GM10266 (cell line): ENCODE measurements at regions not wholly inside any gene's neighbourhood (a gene's known extent, or its start where the extent isn't known, plus 50 kb on each side); places are given as distances from the start of the nearest gene placed in this dataset.

Source experiments
- DNase-seq: peaks from one replicate; pipeline ENCODE4 v3.0.0; 2012; ENCODE audit errors: extremely low spot score
- TF ChIP-seq, protein P1 (sequence below): IDR thresholded peaks from 2 replicates; pipeline ENCODE4 v1.5.1; 2012; ENCODE audit warnings: mild to moderate bottlenecking, low read depth; ENCODE audit not compliant: control insufficient read depth, insufficient read depth; ENCODE audit errors: missing control alignments

GRCh38 chr13:106680796-106681472, 113.0 kb upstream of the ARGLU1 start:
- TF ChIP-seq, protein P1, sequence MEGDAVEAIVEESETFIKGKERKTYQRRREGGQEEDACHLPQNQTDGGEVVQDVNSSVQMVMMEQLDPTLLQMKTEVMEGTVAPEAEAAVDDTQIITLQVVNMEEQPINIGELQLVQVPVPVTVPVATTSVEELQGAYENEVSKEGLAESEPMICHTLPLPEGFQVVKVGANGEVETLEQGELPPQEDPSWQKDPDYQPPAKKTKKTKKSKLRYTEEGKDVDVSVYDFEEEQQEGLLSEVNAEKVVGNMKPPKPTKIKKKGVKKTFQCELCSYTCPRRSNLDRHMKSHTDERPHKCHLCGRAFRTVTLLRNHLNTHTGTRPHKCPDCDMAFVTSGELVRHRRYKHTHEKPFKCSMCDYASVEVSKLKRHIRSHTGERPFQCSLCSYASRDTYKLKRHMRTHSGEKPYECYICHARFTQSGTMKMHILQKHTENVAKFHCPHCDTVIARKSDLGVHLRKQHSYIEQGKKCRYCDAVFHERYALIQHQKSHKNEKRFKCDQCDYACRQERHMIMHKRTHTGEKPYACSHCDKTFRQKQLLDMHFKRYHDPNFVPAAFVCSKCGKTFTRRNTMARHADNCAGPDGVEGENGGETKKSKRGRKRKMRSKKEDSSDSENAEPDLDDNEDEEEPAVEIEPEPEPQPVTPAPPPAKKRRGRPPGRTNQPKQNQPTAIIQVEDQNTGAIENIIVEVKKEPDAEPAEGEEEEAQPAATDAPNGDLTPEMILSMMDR, result no peak
- no peak for DNase-seq

GRCh38 chr13:106678646-106679418, 110.9 kb upstream of the ARGLU1 start:
- DNase-seq, result no peak
- TF ChIP-seq, protein P1, result no peak

GRCh38 chr13:106675311-106675710, 107.4 kb upstream of the ARGLU1 start:
- no peak for DNase-seq
- TF ChIP-seq, protein P1, result no peak

GRCh38 chr13:106660746-106661625, 93.0 kb upstream of the ARGLU1 start:
- DNase-seq, result no peak
- TF ChIP-seq, protein P1, result no peak

GRCh38 chr13:106657104-106657503, 89.2 kb upstream of the ARGLU1 start:
- DNase-seq, result no peak
- TF ChIP-seq, protein P1, result no peak

GRCh38 chr13:106656186-106656585, 88.2 kb upstream of the ARGLU1 start:
- DNase-seq, result no peak
- TF ChIP-seq, protein P1, result no peak
